ENCODE measurements at regions not wholly inside any gene's neighbourhood (a gene's known extent, or its start where the extent isn't known, plus 50 kb on each side); places are given as distances from the start of the nearest gene placed in this dataset.

GRCh38 chr5:155738616-155739015, 588.3 kb upstream of the SGCD start:
- TF ChIP-seq, protein P1, sequence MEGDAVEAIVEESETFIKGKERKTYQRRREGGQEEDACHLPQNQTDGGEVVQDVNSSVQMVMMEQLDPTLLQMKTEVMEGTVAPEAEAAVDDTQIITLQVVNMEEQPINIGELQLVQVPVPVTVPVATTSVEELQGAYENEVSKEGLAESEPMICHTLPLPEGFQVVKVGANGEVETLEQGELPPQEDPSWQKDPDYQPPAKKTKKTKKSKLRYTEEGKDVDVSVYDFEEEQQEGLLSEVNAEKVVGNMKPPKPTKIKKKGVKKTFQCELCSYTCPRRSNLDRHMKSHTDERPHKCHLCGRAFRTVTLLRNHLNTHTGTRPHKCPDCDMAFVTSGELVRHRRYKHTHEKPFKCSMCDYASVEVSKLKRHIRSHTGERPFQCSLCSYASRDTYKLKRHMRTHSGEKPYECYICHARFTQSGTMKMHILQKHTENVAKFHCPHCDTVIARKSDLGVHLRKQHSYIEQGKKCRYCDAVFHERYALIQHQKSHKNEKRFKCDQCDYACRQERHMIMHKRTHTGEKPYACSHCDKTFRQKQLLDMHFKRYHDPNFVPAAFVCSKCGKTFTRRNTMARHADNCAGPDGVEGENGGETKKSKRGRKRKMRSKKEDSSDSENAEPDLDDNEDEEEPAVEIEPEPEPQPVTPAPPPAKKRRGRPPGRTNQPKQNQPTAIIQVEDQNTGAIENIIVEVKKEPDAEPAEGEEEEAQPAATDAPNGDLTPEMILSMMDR (conservative IDR thresholded peaks at IDR 0.05; ENCODE audit: control insufficient read depth, insufficient read depth, low read depth, low read length), result no peak
- no peak for DNase-seq (ENCODE audit: low read depth)
- H3K4me3 ChIP-seq (ENCODE audit: control insufficient read depth, low read depth, low read length), result no peak overlapping the region

GRCh38 chr5:155746367-155747038, 580.5 kb upstream of the SGCD start:
- DNase-seq (ENCODE audit: low read depth), result no peak
- TF ChIP-seq, protein P1 (conservative IDR thresholded peaks at IDR 0.05; ENCODE audit: control insufficient read depth, insufficient read depth, low read depth, low read length), result no peak

GRCh38 chr5:155750101-155750500, 576.9 kb upstream of the SGCD start:
- H3K4me3 ChIP-seq (ENCODE audit: control insufficient read depth, low read depth, low read length), result no peak overlapping the region
- DNase-seq (ENCODE audit: low read depth), result no peak
- TF ChIP-seq, protein P1 (conservative IDR thresholded peaks at IDR 0.05; ENCODE audit: control insufficient read depth, insufficient read depth, low read depth, low read length), result no peak

More at GRCh38 chr5:155746367-155747038, 580.5 kb upstream of the SGCD start:
- no peak overlapping the region for H3K4me3 ChIP-seq (ENCODE audit: control insufficient read depth, low read depth, low read length)

GRCh38 chr5:155750571-155750970, 576.4 kb upstream of the SGCD start:
- TF ChIP-seq, protein P1 (conservative IDR thresholded peaks at IDR 0.05; ENCODE audit: control insufficient read depth, insufficient read depth, low read depth, low read length), result no peak
- no peak for DNase-seq (ENCODE audit: low read depth)
- no peak overlapping the region for H3K4me3 ChIP-seq (ENCODE audit: control insufficient read depth, low read depth, low read length)

- no peak for DNase-seq (ENCODE audit: low read depth)
- TF ChIP-seq, protein P1 (conservative IDR thresholded peaks at IDR 0.05; ENCODE audit: control insufficient read depth, insufficient read depth, low read depth, low read length), result no peak
- no peak overlapping the region for H3K4me3 ChIP-seq (ENCODE audit: control insufficient read depth, low read depth, low read length)
Observed at GRCh38 chr5:155753943-155754581, 572.9 kb upstream of the SGCD start.

DNA sequence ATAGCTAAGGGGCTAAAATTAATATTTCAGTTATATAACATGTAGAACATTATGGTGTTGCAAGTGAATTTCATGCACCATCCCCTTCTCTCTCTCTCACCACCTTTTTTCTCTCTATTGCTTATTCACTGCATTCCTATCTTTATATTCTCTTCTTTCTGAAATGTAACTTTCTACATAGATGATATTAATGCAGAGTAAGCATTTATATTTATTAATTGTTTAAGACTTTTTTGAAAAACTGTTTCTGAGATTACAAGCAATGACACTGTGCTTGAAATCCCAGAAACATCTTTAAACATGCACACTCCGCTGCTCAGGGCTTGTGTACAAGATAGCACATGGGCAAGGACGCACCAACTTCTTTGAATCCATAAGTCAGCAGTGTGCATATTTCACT, 567.7 kb upstream of the SGCD start:
- DNase-seq (ENCODE audit: low read depth), result no peak
- H3K4me3 ChIP-seq (ENCODE audit: control insufficient read depth, low read depth, low read length), result no peak overlapping the region
- TF ChIP-seq, protein P1 (conservative IDR thresholded peaks at IDR 0.05; ENCODE audit: control insufficient read depth, insufficient read depth, low read depth, low read length), result no peak
